WTC11 (cell line): ENCODE measurements at regions not wholly inside any gene's neighbourhood (a gene's known extent, or its start where the extent isn't known, plus 50 kb on each side); places are given as distances from the start of the nearest gene placed in this dataset.

Source experiments
- ATAC-seq: fragments of 200-7000 bp; cut with Tn5 transposase; 2 replicates; pipeline ENCODE4 v1.10.0; 2021; ENCODE audit warnings: mild to moderate bottlenecking, moderate library complexity
- CTCF ChIA-PET: fragments of 300-600 bp; sonication (Branson Sonifier 250); formaldehyde crosslinking; loops from one replicate; lab custom pipeline; 2021; ENCODE audit warnings: antibody characterized with exemption; lab: Charles Lee
- POLR2A ChIA-PET: fragments of 350-600 bp; sonication (Branson Sonifier 250); formaldehyde crosslinking; loops from one replicate; lab custom pipeline; 2021; ENCODE audit warnings: antibody characterized with exemption; lab: Charles Lee
- DNase-seq: peaks from one replicate; pipeline ENCODE4 v3.0.0; 2021; ENCODE audit warnings: low spot score
- H3K27ac Mint-ChIP-seq: 2 replicates; pipeline ENCODE4 v1.8.0; 2021; ENCODE audit warnings: mixed read lengths
- H3K27me3 Mint-ChIP-seq: 2 replicates; pipeline ENCODE4 v1.8.0; 2021; ENCODE audit warnings: low read depth, mild to moderate bottlenecking, moderate library complexity, mixed read lengths
- H3K36me3 Mint-ChIP-seq: 2 replicates; pipeline ENCODE4 v1.8.0; 2021; ENCODE audit warnings: mixed read lengths
- H3K4me1 Mint-ChIP-seq: 2 replicates; pipeline ENCODE4 v1.8.0; 2022; ENCODE audit warnings: mixed read lengths
- H3K4me3 Mint-ChIP-seq: 2 replicates; pipeline ENCODE4 v1.8.0; 2021; ENCODE audit warnings: mild to moderate bottlenecking, moderate library complexity, mixed read lengths
- H3K9me3 Mint-ChIP-seq: 2 replicates; pipeline ENCODE4 v1.8.0; 2021; ENCODE audit warnings: mixed read lengths
- AR ChIP-seq: fragments of 250-450 bp; sonication (Bioruptor Pico); IDR thresholded peaks from 2 replicates; pipeline ENCODE4 v1.9.0; 2021; ENCODE audit warnings: mild to moderate bottlenecking
- ATF2 ChIP-seq: sonication (generic); formaldehyde crosslinking; IDR thresholded peaks from 2 replicates; pipeline ENCODE4 v1.8.1; 2022; ENCODE audit warnings: low read depth, missing genetic modification reagents, borderline replicate concordance
- ATF3 ChIP-seq: sonication (generic); formaldehyde crosslinking; conservative IDR thresholded peaks from 2 replicates; pipeline ENCODE4 v1.8.1; 2022; ENCODE audit warnings: mild to moderate bottlenecking, missing genetic modification reagents
- ATF6 ChIP-seq: sonication (generic); formaldehyde crosslinking; IDR thresholded peaks from 2 replicates; pipeline ENCODE4 v1.8.1; 2023; ENCODE audit warnings: mild to moderate bottlenecking, missing genetic modification reagents
- CBFB ChIP-seq: sonication (generic); formaldehyde crosslinking; IDR thresholded peaks from 2 replicates; pipeline ENCODE4 v1.8.1; 2022; ENCODE audit warnings: mild to moderate bottlenecking, low read depth, missing genetic modification reagents
- CREB1 ChIP-seq: sonication (generic); formaldehyde crosslinking; IDR thresholded peaks from 2 replicates; pipeline ENCODE4 v1.8.0; 2023; ENCODE audit warnings: mild to moderate bottlenecking, missing genetic modification reagents
- E2F4 ChIP-seq: sonication (generic); formaldehyde crosslinking; IDR thresholded peaks from 2 replicates; pipeline ENCODE4 v1.8.1; 2022; ENCODE audit warnings: low read depth, mild to moderate bottlenecking, moderate library complexity, missing genetic modification reagents, borderline replicate concordance
- ETV6 ChIP-seq: sonication (generic); formaldehyde crosslinking; IDR thresholded peaks from 2 replicates; pipeline ENCODE4 v1.8.1; 2022; ENCODE audit warnings: mild to moderate bottlenecking, missing genetic modification reagents
- FOXK1 ChIP-seq: sonication (generic); formaldehyde crosslinking; IDR thresholded peaks from 2 replicates; pipeline ENCODE4 v1.8.0; 2022; ENCODE audit warnings: mild to moderate bottlenecking, moderate library complexity, missing genetic modification reagents
- FOXP1 ChIP-seq: sonication (generic); formaldehyde crosslinking; IDR thresholded peaks from 2 replicates; pipeline ENCODE4 v1.8.0; 2022; ENCODE audit warnings: missing genetic modification reagents, mild to moderate bottlenecking, moderate library complexity, borderline replicate concordance
- HMGXB4 ChIP-seq: sonication (generic); formaldehyde crosslinking; IDR thresholded peaks from 2 replicates; pipeline ENCODE4 v1.8.1; 2023; ENCODE audit warnings: mild to moderate bottlenecking, moderate library complexity, missing genetic modification reagents
- IRF2 ChIP-seq: sonication (generic); formaldehyde crosslinking; IDR thresholded peaks from 2 replicates; pipeline ENCODE4 v1.8.0; 2022; ENCODE audit warnings: low read depth, missing genetic modification reagents, borderline replicate concordance
- MLX ChIP-seq: sonication (generic); formaldehyde crosslinking; IDR thresholded peaks from 2 replicates; pipeline ENCODE4 v1.8.1; 2023; ENCODE audit warnings: mild to moderate bottlenecking, missing genetic modification reagents, moderate library complexity
- MXD4 ChIP-seq: fragments of 250-450 bp; sonication (Bioruptor Pico); IDR thresholded peaks from 2 replicates; pipeline ENCODE4 v1.8.0; 2021; ENCODE audit warnings: mild to moderate bottlenecking, moderate library complexity, borderline replicate concordance
- OVOL2 ChIP-seq: fragments of 250-450 bp; sonication (Bioruptor Pico); IDR thresholded peaks from 2 replicates; pipeline ENCODE4 v1.9.0; 2021; ENCODE audit warnings: mild to moderate bottlenecking, borderline replicate concordance
- SP1 ChIP-seq: sonication (generic); formaldehyde crosslinking; conservative IDR thresholded peaks from 2 replicates; pipeline ENCODE4 v1.8.1; 2022; ENCODE audit warnings: missing genetic modification reagents
- ZMAT4 ChIP-seq: fragments of 250-450 bp; sonication (Bioruptor Pico); IDR thresholded peaks from 2 replicates; pipeline ENCODE4 v1.9.0; 2021; ENCODE audit warnings: mild to moderate bottlenecking
- ZNF138 ChIP-seq: sonication (generic); formaldehyde crosslinking; conservative IDR thresholded peaks from 2 replicates; pipeline ENCODE4 v1.8.1; 2022; ENCODE audit warnings: mild to moderate bottlenecking, moderate library complexity, missing genetic modification reagents
- ZNF232 ChIP-seq: sonication (generic); formaldehyde crosslinking; IDR thresholded peaks from 2 replicates; pipeline ENCODE4 v1.8.0; 2022; ENCODE audit warnings: mild to moderate bottlenecking, missing genetic modification reagents
- ZNF532 ChIP-seq: fragments of 250-450 bp; sonication (Bioruptor Pico); IDR thresholded peaks from 2 replicates; pipeline ENCODE4 v1.9.0; 2021; ENCODE audit warnings: mild to moderate bottlenecking, borderline replicate concordance

- ChIA-PET CTCF (interaction anchor here (0.7 to 1.0 kb wide), 2 partner anchors 19 to 775 kb away, joined by 3 read pairs; no protein-coding TSS in a partner anchor), POLR2A (no interaction called here)
- peaks cover 23% of the 10 kb centered on the region for H3K4me1 Mint-ChIP-seq
- no peak for TF ChIP-seq MLX
- no peak for TF ChIP-seq ZNF532
- TF ChIP-seq E2F4 (CRISPR knock-in tag), result no peak
- no peak for TF ChIP-seq ETV6
- TF ChIP-seq MXD4 (CRISPR knock-in tag), result no peak
- TF ChIP-seq CREB1, result no peak
- TF ChIP-seq FOXP1, result no peak
- TF ChIP-seq FOXK1 (CRISPR knock-in tag), result no peak
- no peak for TF ChIP-seq ATF6 (CRISPR knock-in tag)
- TF ChIP-seq CBFB, result no peak
- TF ChIP-seq ZNF232, result no peak
- no peak for TF ChIP-seq SP1 (CRISPR knock-in tag)
- no peak for TF ChIP-seq ATF2 (CRISPR knock-in tag)
- TF ChIP-seq HMGXB4 (CRISPR knock-in tag), result no peak
- no peak for TF ChIP-seq ATF3 (CRISPR knock-in tag)
- TF ChIP-seq ZNF138 (CRISPR knock-in tag), result no peak
- TF ChIP-seq AR (CRISPR knock-in tag), result no peak
- no peak for TF ChIP-seq ZMAT4 (CRISPR knock-in tag)
- no peak for TF ChIP-seq IRF2 (CRISPR knock-in tag)
- no peak for TF ChIP-seq OVOL2
- H3K36me3 Mint-ChIP-seq, result no peaks in the 10 kb centered on the region
- no peaks in the 10 kb centered on the region for H3K9me3 Mint-ChIP-seq
- no peak overlapping the region for H3K27ac Mint-ChIP-seq
- DNase-seq (no peak), ATAC-seq (no peak)
- H3K4me3 Mint-ChIP-seq, result no peak overlapping the region
- no peaks in the 10 kb centered on the region for H3K27me3 Mint-ChIP-seq
These were observed 240.0 kb upstream of the NFE2L3 start for GRCh38 chr7:25911738-25912607.
